ENCODE measurements at regions not wholly inside any gene's neighbourhood (a gene's known extent, or its start where the extent isn't known, plus 50 kb on each side); places are given as distances from the start of the nearest gene placed in this dataset.

DNA sequence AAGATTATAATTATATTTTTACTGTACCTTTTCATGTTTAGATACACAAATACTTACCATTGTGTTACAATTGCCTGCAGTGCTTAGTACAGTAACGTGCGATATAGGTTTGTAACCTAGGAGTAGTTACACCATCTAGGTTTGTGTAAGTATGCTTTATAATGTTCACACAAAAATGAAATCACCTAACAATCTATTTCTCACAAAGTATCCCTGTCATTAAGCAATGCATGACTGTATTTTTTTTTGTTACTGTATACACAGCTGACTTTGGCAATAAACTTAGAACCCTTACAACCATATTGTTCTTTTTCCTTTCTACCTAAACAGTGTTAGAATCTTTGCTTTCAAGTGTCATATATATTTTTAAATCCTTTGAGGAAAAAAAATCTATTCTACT is 303.0 kb upstream of the E2F7 start:
- Histone ChIP-seq H3K4me3 (no peak overlapping the region), H3K4me2 (ENCODE audit: control insufficient read depth, insufficient read depth) (no peak overlapping the region), H3K9ac (ENCODE audit: control insufficient read depth, insufficient read depth, low read length) (no peak overlapping the region), H3K27ac (ENCODE audit: control insufficient read depth, insufficient read depth) (no peak overlapping the region), H3K27me3 (replicated peaks in 1 of 2; ENCODE audit: control insufficient read depth in 2 of 2, insufficient read depth in 2 of 2, low read length in 1 of 2) (no peaks in the 10 kb centered on the region), H3K4me1 (ENCODE audit: control insufficient read depth, insufficient read depth, low read length) (no peaks in the 10 kb centered on the region), H4K20me1 (ENCODE audit: control insufficient read depth, insufficient read depth) (no peaks in the 10 kb centered on the region), H3K36me3 (ENCODE audit: control insufficient read depth in 2 of 2, insufficient read depth in 2 of 2, low read length in 1 of 2) (no peaks in the 10 kb centered on the region), H3K9me3 (replicated peaks; ENCODE audit: control insufficient read depth, insufficient read depth, low read length) (no peaks in the 10 kb centered on the region), H2AFZ (ENCODE audit: control insufficient read depth, low read depth, low read length) (no peak overlapping the region), H3K79me2 (ENCODE audit: control insufficient read depth, insufficient read depth, low read length) (no peaks in the 10 kb centered on the region)
- DNase-seq (ENCODE audit: low read depth, low spot score), result no peak
- no peak for FAIRE-seq
- POLR2A ChIA-PET, result no interaction called here
- SMC1A ChIA-PET (ENCODE audit: uncharacterized antibody, unreplicated experiment), result no interaction called here
- RAD21 ChIA-PET (ENCODE audit: unreplicated experiment), result no interaction called here
- CTCF ChIA-PET, result no interaction called here
- in situ Hi-C loops (cut with MboI) (no loop called here), intact Hi-C loops (cut with micrococcal nuclease; ENCODE audit: unreplicated experiment) (no loop called here)
- WGBS (ENCODE audit: insufficient coverage, insufficient replicate concordance, low lambda C conversion rate, missing lambda C conversion rate), result 85% methylated on average over 2 of the region's 2 CpGs
- ATAC-seq, result no peak
- no TSS peak for BruUV-seq (replicated peaks)
- TF ChIP-seq, protein P1, sequence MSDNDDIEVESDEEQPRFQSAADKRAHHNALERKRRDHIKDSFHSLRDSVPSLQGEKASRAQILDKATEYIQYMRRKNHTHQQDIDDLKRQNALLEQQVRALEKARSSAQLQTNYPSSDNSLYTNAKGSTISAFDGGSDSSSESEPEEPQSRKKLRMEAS (IDR thresholded peaks at IDR 0.05; ENCODE audit: low read depth, low read length), result no peak
- TF ChIP-seq, protein P2, sequence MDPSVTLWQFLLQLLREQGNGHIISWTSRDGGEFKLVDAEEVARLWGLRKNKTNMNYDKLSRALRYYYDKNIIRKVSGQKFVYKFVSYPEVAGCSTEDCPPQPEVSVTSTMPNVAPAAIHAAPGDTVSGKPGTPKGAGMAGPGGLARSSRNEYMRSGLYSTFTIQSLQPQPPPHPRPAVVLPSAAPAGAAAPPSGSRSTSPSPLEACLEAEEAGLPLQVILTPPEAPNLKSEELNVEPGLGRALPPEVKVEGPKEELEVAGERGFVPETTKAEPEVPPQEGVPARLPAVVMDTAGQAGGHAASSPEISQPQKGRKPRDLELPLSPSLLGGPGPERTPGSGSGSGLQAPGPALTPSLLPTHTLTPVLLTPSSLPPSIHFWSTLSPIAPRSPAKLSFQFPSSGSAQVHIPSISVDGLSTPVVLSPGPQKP (IDR thresholded peaks at IDR 0.05; ENCODE audit: low read depth, low read length), result no peak
- TF ChIP-seq SIX5 (IDR thresholded peaks at IDR 0.05; ENCODE audit: low read depth, low read length, severe bottlenecking), result no peak
- no peak for TF ChIP-seq STAT1 (conservative IDR thresholded peaks at IDR 0.05)
- no peak for TF ChIP-seq ETV6 (conservative IDR thresholded peaks at IDR 0.05 in 1 of 2, IDR thresholded peaks at IDR 0.05 in 1 of 2; ENCODE audit: borderline replicate concordance in 1 of 2, low read depth in 1 of 2)
- no peak for TF ChIP-seq KDM1A (IDR thresholded peaks at IDR 0.05; ENCODE audit: borderline replicate concordance)
- TF ChIP-seq SRF (IDR thresholded peaks at IDR 0.05; ENCODE audit: low read depth in 2 of 2, low read length in 2 of 2), result no peak
- no peak for TF ChIP-seq HSF1 (IDR thresholded peaks at IDR 0.05; ENCODE audit: low read depth, low read length)
- TF ChIP-seq, protein P3, sequence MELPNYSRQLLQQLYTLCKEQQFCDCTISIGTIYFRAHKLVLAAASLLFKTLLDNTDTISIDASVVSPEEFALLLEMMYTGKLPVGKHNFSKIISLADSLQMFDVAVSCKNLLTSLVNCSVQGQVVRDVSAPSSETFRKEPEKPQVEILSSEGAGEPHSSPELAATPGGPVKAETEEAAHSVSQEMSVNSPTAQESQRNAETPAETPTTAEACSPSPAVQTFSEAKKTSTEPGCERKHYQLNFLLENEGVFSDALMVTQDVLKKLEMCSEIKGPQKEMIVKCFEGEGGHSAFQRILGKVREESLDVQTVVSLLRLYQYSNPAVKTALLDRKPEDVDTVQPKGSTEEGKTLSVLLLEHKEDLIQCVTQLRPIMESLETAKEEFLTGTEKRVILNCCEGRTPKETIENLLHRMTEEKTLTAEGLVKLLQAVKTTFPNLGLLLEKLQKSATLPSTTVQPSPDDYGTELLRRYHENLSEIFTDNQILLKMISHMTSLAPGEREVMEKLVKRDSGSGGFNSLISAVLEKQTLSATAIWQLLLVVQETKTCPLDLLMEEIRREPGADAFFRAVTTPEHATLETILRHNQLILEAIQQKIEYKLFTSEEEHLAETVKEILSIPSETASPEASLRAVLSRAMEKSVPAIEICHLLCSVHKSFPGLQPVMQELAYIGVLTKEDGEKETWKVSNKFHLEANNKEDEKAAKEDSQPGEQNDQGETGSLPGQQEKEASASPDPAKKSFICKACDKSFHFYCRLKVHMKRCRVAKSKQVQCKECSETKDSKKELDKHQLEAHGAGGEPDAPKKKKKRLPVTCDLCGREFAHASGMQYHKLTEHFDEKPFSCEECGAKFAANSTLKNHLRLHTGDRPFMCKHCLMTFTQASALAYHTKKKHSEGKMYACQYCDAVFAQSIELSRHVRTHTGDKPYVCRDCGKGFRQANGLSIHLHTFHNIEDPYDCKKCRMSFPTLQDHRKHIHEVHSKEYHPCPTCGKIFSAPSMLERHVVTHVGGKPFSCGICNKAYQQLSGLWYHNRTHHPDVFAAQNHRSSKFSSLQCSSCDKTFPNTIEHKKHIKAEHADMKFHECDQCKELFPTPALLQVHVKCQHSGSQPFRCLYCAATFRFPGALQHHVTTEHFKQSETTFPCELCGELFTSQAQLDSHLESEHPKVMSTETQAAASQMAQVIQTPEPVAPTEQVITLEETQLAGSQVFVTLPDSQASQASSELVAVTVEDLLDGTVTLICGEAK (IDR thresholded peaks at IDR 0.05; ENCODE audit: borderline replicate concordance), result no peak
- TF ChIP-seq CBX5 (IDR thresholded peaks at IDR 0.05; ENCODE audit: low read depth), result no peak
- no peak for TF ChIP-seq EED (IDR thresholded peaks at IDR 0.05; ENCODE audit: low read depth)
- TF ChIP-seq RUNX3 (IDR thresholded peaks at IDR 0.05; ENCODE audit: low read length), result no peak
- TF ChIP-seq MLLT1 (IDR thresholded peaks at IDR 0.05), result no peak
- TF ChIP-seq RB1 (IDR thresholded peaks at IDR 0.05; ENCODE audit: borderline replicate concordance), result no peak
- TF ChIP-seq NFYB (IDR thresholded peaks at IDR 0.05; ENCODE audit: insufficient read depth, low read depth, low read length), result no peak
- TF ChIP-seq ATF7 (IDR thresholded peaks at IDR 0.05; ENCODE audit: low read depth), result no peak
- no peak for TF ChIP-seq ESRRA (IDR thresholded peaks at IDR 0.05; ENCODE audit: low read length)

All from GM12878 (cell line).